HFFc6 (cell line): ENCODE measurements at regions not wholly inside any gene's neighbourhood (a gene's known extent, or its start where the extent isn't known, plus 50 kb on each side); places are given as distances from the start of the nearest gene placed in this dataset.

Source experiments
- DNase-seq: peaks from one replicate; pipeline ENCODE4 v3.0.0-alpha.2; 2018
- H3K27ac Mint-ChIP-seq: 2 replicates; pipeline ENCODE4 v1.8.0; 2020; ENCODE audit warnings: mild to moderate bottlenecking, mixed read lengths
- H3K27me3 Mint-ChIP-seq: 2 replicates; pipeline ENCODE4 v1.8.0; 2021; ENCODE audit warnings: mild to moderate bottlenecking, moderate library complexity, mixed read lengths; ENCODE audit not compliant: insufficient read depth
- H3K36me3 Mint-ChIP-seq: 2 replicates; pipeline ENCODE4 v1.8.0; 2021; ENCODE audit warnings: low read depth, mixed read lengths
- H3K4me1 Mint-ChIP-seq: 2 replicates; pipeline ENCODE4 v1.8.0; 2020; ENCODE audit warnings: low read depth, mixed read lengths
- H3K4me3 Mint-ChIP-seq: 2 replicates; pipeline ENCODE4 v1.8.0; 2020; ENCODE audit warnings: mild to moderate bottlenecking, moderate library complexity, mixed read lengths
- H3K9me3 Mint-ChIP-seq: 2 replicates; pipeline ENCODE4 v1.8.0; 2020; ENCODE audit warnings: mild to moderate bottlenecking, mixed read lengths
- CTCF ChIP-seq: fragments of 200-600 bp; sonication (generic); IDR thresholded peaks from 2 replicates; pipeline ENCODE4 v1.5.0; 2021; ENCODE audit warnings: antibody characterized with exemption, mild to moderate bottlenecking

GRCh38 chr2:34936089-34936488 lies 1337.0 kb upstream of the FAM98A start:
- H3K27me3 Mint-ChIP-seq: no peaks in the 10 kb centered on the region
- peaks cover 31% of the 10 kb centered on the region for H3K9me3 Mint-ChIP-seq
- H3K36me3 Mint-ChIP-seq: peaks cover 3% of the 10 kb centered on the region; the same call in 1 of the 2 replicates
- H3K4me1 Mint-ChIP-seq: no peaks in the 10 kb centered on the region
- TF ChIP-seq CTCF: no peak
- no peak overlapping the region for H3K27ac Mint-ChIP-seq
- H3K4me3 Mint-ChIP-seq: no peak overlapping the region
- DNase-seq: no peak

GRCh38 chr2:34912084-34912483 lies 1313.0 kb upstream of the FAM98A start:
- no peak for DNase-seq
- Mint-ChIP-seq H3K9me3 (peaks cover 45% of the 10 kb centered on the region), H3K27me3 (peaks cover 2% of the 10 kb centered on the region; the same call in 1 of the 2 replicates), H3K36me3 (peaks cover 5% of the 10 kb centered on the region; the same call in 1 of the 2 replicates), H3K4me3 (no peak overlapping the region), H3K27ac (no peak overlapping the region), H3K4me1 (no peaks in the 10 kb centered on the region)
- no peak for TF ChIP-seq CTCF

GRCh38 chr2:34909992-34910705 lies 1311.0 kb upstream of the FAM98A start:
- Mint-ChIP-seq H3K27ac (no peak overlapping the region), H3K4me3 (no peak overlapping the region), H3K36me3 (peaks cover 5% of the 10 kb centered on the region; the same call in 1 of the 2 replicates), H3K27me3 (peaks cover 2% of the 10 kb centered on the region; the same call in 1 of the 2 replicates), H3K9me3 (peaks cover 36% of the 10 kb centered on the region), H3K4me1 (no peaks in the 10 kb centered on the region)
- no peak for DNase-seq
- TF ChIP-seq CTCF: no peak

- Mint-ChIP-seq H3K36me3 (no peaks in the 10 kb centered on the region; the same call in 1 of the 2 replicates), H3K27ac (no peak overlapping the region), H3K27me3 (peaks cover 3% of the 10 kb centered on the region), H3K4me1 (no peaks in the 10 kb centered on the region), H3K9me3 (peaks cover 43% of the 10 kb centered on the region), H3K4me3 (no peak overlapping the region)
- DNase-seq: no peak
- TF ChIP-seq CTCF: no peak
Observed at GRCh38 chr2:34907812-34908211, 1308.7 kb upstream of the FAM98A start.

- H3K27ac Mint-ChIP-seq: no peak overlapping the region
- no peak for TF ChIP-seq CTCF
- H3K4me3 Mint-ChIP-seq: no peak overlapping the region
- no peaks in the 10 kb centered on the region for H3K36me3 Mint-ChIP-seq
- DNase-seq: no peak
- peaks cover 35% of the 10 kb centered on the region for H3K9me3 Mint-ChIP-seq
- no peaks in the 10 kb centered on the region for H3K4me1 Mint-ChIP-seq
- peaks cover 1% of the 10 kb centered on the region; the same call in 1 of the 2 replicates for H3K27me3 Mint-ChIP-seq
Observed at GRCh38 chr2:34901739-34902138, 1302.6 kb upstream of the FAM98A start.
